ENCODE measurements at regions not wholly inside any gene's neighbourhood (a gene's known extent, or its start where the extent isn't known, plus 50 kb on each side); places are given as distances from the start of the nearest gene placed in this dataset.

DNA sequence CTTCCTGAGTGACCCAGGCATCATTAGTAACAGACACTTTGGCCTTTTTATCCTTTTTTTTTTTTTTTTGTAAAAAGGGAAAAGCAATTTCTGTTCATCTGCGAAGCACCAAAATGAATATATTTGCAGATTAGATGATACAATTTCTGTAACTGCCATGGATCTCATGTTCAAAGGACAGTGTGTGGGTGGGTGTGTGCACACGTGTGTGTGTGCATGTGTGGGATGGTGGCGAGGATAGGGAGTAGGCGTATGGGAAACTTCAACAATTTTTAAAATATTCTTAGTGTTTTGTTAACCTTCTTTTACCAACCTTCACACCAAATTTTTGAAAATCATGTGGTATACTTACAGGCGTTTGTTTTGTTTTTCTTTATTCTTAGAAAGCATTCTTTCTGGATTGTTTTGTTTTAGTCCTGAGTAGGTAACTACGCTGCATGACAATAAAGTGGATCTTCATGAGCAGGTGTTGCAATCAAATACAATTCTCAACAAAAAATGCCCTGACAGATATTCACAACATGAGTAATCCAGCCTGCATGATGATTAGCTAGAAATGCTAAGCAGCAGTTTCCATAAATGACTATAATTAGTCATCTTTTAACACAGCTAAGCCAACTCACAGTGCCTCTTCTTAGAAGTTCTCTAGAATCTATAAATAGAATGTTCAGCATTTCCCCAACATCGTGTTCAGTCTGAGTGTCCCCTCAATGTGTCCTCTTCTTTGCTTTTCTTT, 53.5 kb upstream of the RMDN2 start:
- TF ChIP-seq CTCF (IDR thresholded peaks at IDR 0.05) = no peak

DNA sequence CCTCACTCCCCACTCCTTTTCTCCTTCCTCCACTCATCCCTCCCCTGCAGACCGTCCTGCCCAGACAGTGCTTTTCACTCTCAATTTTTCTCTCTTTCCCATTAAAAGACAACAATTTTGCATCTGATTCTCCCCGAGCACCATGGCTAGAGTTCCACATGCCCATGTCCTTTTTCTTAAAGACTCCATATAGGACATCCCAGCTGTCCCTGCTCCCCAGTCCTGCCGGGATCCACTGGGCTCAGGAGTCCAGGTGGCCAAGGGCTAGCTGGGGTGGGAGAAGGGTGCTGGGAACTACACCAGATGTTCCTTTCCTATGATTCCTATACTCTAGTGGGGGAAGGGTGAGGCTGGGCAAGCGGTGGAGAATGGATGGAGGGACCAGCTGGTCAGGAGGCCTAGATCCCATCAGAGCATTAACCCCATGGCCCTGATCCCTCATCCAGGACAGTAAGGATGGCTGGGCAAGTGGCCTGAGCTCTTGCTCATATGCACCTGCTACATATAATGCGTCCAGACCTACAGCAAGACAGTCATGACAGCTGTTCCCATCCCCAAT, 52.8 kb upstream of the RMDN2 start:
- Histone ChIP-seq H3K36me3 (no peaks in the 10 kb centered on the region), H3K4me3 (no peak overlapping the region), H3K4me1 (peaks cover 0 to 34% (median 23%) of the 10 kb centered on the region in 4 donors), H3K9me3 (no peaks in the 10 kb centered on the region), H3K27me3 (no peaks in the 10 kb centered on the region), H3K27ac (no peak overlapping the region)
- no peak for DNase-seq
- intact Hi-C loops (cut with DNase I; ENCODE audit: low total_unique reads) = loop anchor here (5.0 to 10.0 kb wide), 2 partner anchors 57 to 460 kb away; no protein-coding TSS in a partner anchor
- TF ChIP-seq CTCF (IDR thresholded peaks at IDR 0.05) = no peak

More for the DNA sequence above, 53.5 kb upstream of the RMDN2 start:
- intact Hi-C loops (cut with DNase I; ENCODE audit: low total_unique reads) = loop anchor here (5.0 to 10.0 kb wide), 2 partner anchors 57 to 459 kb away; no protein-coding TSS in a partner anchor
- no peaks in the 10 kb centered on the region for H3K36me3 ChIP-seq
- no peak for DNase-seq
- peaks cover 0 to 36% (median 23%) of the 10 kb centered on the region in 4 donors for H3K4me1 ChIP-seq
- no peak overlapping the region for H3K4me3 ChIP-seq
- H3K9me3 ChIP-seq = no peaks in the 10 kb centered on the region
- no peak overlapping the region for H3K27ac ChIP-seq
- no peaks in the 10 kb centered on the region for H3K27me3 ChIP-seq

- intact Hi-C loops (cut with DNase I; ENCODE audit: low total_unique reads) = loop anchor here (5.0 to 10.0 kb wide), 2 partner anchors 58 to 461 kb away; no protein-coding TSS in a partner anchor
- H3K36me3 ChIP-seq = no peaks in the 10 kb centered on the region
- H3K4me1 ChIP-seq = peaks cover 0 to 34% (median 23%) of the 10 kb centered on the region in 4 donors
- H3K4me3 ChIP-seq = no peak overlapping the region
- no peak for TF ChIP-seq CTCF (IDR thresholded peaks at IDR 0.05)
- no peak for DNase-seq
- H3K27me3 ChIP-seq = no peaks in the 10 kb centered on the region
- H3K27ac ChIP-seq = no peak overlapping the region
- no peaks in the 10 kb centered on the region for H3K9me3 ChIP-seq
Measured at GRCh38 chr2:37873229-37873628, 51.9 kb upstream of the RMDN2 start.

DNA sequence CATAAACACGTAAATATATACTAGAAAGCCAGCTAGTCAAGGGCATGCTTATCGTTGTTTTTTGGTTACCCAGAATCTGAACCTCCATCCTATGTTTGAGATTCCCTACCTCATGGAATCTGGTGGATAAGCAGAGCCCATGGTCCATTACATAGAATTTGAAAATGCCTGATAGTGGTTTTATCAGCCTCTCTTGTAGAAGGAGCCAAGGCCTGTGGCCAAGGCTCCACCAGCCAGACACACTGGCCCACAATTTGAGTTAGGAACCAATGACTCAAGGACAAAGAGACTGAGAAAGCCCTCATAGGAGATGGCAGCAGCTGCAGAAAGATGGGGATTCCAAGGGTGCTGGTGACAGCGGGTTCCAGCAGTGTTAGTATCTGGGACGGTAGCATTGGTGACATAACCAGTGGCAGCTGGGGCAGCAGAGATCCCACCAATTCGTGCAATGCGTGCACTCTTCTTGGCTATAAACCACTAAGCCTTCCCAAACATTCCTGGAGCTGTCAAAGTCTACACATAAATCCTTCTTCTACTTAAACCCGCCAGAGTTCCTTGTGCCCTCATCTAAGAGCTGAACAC, 51.2 kb upstream of the RMDN2 start:
- Histone ChIP-seq H3K27me3 (no peaks in the 10 kb centered on the region), H3K36me3 (no peaks in the 10 kb centered on the region), H3K4me1 (peaks cover 0 to 34% (median 23%) of the 10 kb centered on the region in 4 donors), H3K27ac (no peak overlapping the region), H3K4me3 (no peak overlapping the region), H3K9me3 (no peaks in the 10 kb centered on the region)
- intact Hi-C loops (cut with DNase I; ENCODE audit: low total_unique reads) = loop anchor here (5.0 to 10.0 kb wide), 2 partner anchors 59 to 462 kb away; no protein-coding TSS in a partner anchor
- TF ChIP-seq CTCF (IDR thresholded peaks at IDR 0.05) = no peak
- DNase-seq = no peak

DNA sequence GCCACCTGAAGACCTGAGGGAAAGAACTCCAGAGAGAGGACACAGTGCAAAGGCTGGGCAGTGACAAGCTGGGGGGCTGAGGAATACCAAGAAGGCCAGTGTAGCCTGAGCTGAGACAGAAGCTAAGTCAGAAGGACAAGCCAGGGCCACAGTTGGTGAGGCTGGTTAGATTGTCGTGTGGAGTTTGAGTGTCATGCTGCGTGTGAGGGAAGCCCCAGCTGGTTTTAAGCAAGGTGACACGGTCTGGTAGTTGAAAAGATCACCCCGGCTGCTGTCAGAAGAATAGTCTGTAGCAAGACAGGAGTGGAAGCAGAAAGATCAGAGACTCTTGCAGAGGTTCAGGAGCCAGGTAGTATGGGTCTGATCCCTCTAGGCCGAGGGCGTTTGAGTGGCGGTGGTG, 50.6 kb upstream of the RMDN2 start:
- H3K27ac ChIP-seq = no peak overlapping the region
- H3K36me3 ChIP-seq = no peaks in the 10 kb centered on the region
- H3K9me3 ChIP-seq = no peaks in the 10 kb centered on the region
- no peak overlapping the region for H3K4me3 ChIP-seq
- H3K4me1 ChIP-seq = peaks cover 0 to 32% (median 23%) of the 10 kb centered on the region in 4 donors
- intact Hi-C loops (cut with DNase I; ENCODE audit: low total_unique reads) = loop anchor here (5.0 to 10.0 kb wide), 2 partner anchors 60 to 462 kb away; no protein-coding TSS in a partner anchor
- TF ChIP-seq CTCF (IDR thresholded peaks at IDR 0.05) = no peak
- H3K27me3 ChIP-seq = no peaks in the 10 kb centered on the region
- DNase-seq = no peak
